Endothelial cell of umbilical vein (primary cell): ENCODE measurements at regions not wholly inside any gene's neighbourhood (a gene's known extent, or its start where the extent isn't known, plus 50 kb on each side); places are given as distances from the start of the nearest gene placed in this dataset.

Experiments used
- CTCF ChIP-seq, 2 donors: IDR thresholded peaks; 1 replicate in 1 of 2; 2 replicates in 1 of 2; pipeline ENCODE4 v1.5.1; 2011; ENCODE audit warnings: low read length in 2 of 2, mild to moderate bottlenecking in 2 of 2, moderate library complexity in 2 of 2, control low read depth in 1 of 2, inconsistent platforms in 1 of 2, low read depth in 1 of 2; ENCODE audit not compliant: insufficient read depth in 1 of 2; ENCODE audit errors: extremely low read depth in 1 of 2
- EZH2 ChIP-seq: IDR thresholded peaks from 2 replicates; pipeline ENCODE4 v1.6.1; 2012; ENCODE audit warnings: borderline replicate concordance, low read depth, mild to moderate bottlenecking, moderate library complexity, low read length, inconsistent platforms; ENCODE audit not compliant: severe bottlenecking
- GATA2 ChIP-seq: IDR thresholded peaks from 2 replicates; pipeline ENCODE4 v1.7.0; 2011; ENCODE audit warnings: low read depth, mild to moderate bottlenecking, moderate library complexity, mixed read lengths, low read length; ENCODE audit not compliant: insufficient read length, insufficient read depth
- JUN ChIP-seq: IDR thresholded peaks from 2 replicates; pipeline ENCODE4 v1.6.1; 2011; ENCODE audit warnings: borderline replicate concordance, low read depth; ENCODE audit not compliant: insufficient read length, insufficient read depth
- MAX ChIP-seq: IDR thresholded peaks from 2 replicates; pipeline ENCODE4 v1.6.1; 2011; ENCODE audit not compliant: insufficient read depth, insufficient read length
- POLR2A ChIP-seq: IDR thresholded peaks from 2 replicates; pipeline ENCODE4 v1.6.1; 2012; ENCODE audit warnings: low read depth, mild to moderate bottlenecking, control low read depth, low read length
- POLR2AphosphoS5 ChIP-seq: IDR thresholded peaks from 2 replicates; pipeline ENCODE4 v1.6.1; 2012; ENCODE audit warnings: low read depth, mild to moderate bottlenecking, control low read depth, low read length, moderate library complexity; ENCODE audit not compliant: insufficient read depth

DNA sequence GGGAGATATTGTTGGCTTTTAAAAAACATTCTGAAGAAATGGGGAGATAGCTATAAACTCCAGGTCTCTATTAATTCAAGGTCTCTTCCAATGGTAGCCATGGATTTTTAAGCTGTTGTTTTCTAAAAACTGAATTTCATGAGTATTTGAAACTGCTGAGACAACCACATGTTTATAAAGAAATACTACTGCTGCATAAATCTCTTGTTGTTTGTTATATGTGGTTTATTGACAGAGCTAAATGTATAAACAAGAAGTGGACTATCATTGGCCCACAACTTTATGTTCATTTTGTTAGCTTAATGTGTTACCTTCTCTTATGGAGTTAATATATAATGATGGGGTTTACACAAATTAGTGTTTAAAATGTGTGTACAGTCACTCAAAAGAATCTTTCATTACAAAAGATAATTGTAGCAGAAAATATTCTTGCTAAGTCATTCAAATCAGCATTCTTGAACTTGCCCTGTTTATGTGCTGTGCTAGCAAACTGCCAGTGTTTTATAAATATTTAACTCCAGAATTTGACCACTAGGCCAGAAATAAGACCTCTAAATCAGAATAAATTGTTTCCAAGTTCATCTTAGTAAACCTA lies 242.1 kb downstream of the TMX3 start:
- TF ChIP-seq EZH2, result no peak
- TF ChIP-seq CTCF (IDR thresholded peaks at IDR 0.05; ENCODE audit: extremely low read depth in 1 of 2, insufficient read depth in 1 of 2, low read depth in 1 of 2, low read length in 2 of 2), result no peak
- no peak for TF ChIP-seq POLR2AphosphoS5
- no peak for TF ChIP-seq MAX
- no peak for TF ChIP-seq POLR2A
- no peak for TF ChIP-seq JUN
- TF ChIP-seq GATA2, result no peak
